WERI-Rb-1 (cell line): ENCODE measurements at regions not wholly inside any gene's neighbourhood (a gene's known extent, or its start where the extent isn't known, plus 50 kb on each side); places are given as distances from the start of the nearest gene placed in this dataset.
"Not testable (repeated sequence)": the region's sequence is repeated elsewhere in the genome, so short reads cannot be mapped to it uniquely, and the experiment has no call there.

Experiments
- DNase-seq: peaks from one replicate; pipeline ENCODE4 v3.0.0-alpha.2; 2020
- H3K27ac ChIP-seq: fragments of 250-450 bp; sonication (Bioruptor Pico); 2 replicates; pipeline ENCODE4 v1.5.1; 2020; ENCODE audit warnings: mild to moderate bottlenecking, moderate library complexity
- H3K27me3 ChIP-seq: fragments of 250-450 bp; sonication (Bioruptor Pico); 2 replicates; pipeline ENCODE4 v1.5.1; 2021; ENCODE audit warnings: mild to moderate bottlenecking, low read depth, moderate library complexity; ENCODE audit not compliant: insufficient read depth, severe bottlenecking
- H3K36me3 ChIP-seq: fragments of 250-450 bp; sonication (Bioruptor Pico); 2 replicates; pipeline ENCODE4 v1.5.1; 2020; ENCODE audit warnings: mild to moderate bottlenecking, moderate library complexity
- H3K4me3 ChIP-seq: 2 replicates; pipeline ENCODE4 v1.5.1; 2011; ENCODE audit warnings: low read depth, mild to moderate bottlenecking, control low read depth, low read length
- H3K9me3 ChIP-seq: fragments of 250-450 bp; sonication (Bioruptor Pico); 2 replicates; pipeline ENCODE4 v1.5.1; 2021; ENCODE audit warnings: mild to moderate bottlenecking, moderate library complexity; ENCODE audit not compliant: severe bottlenecking
- TF ChIP-seq, protein P1 (sequence below): IDR thresholded peaks from 2 replicates; pipeline ENCODE4 v1.5.1; 2011; ENCODE audit warnings: low read depth, mild to moderate bottlenecking, control low read depth, inconsistent platforms, low read length

- no peaks in the 10 kb centered on the region for H3K36me3 ChIP-seq
- no peak for DNase-seq
- H3K9me3 ChIP-seq: peaks cover 3% of the 10 kb centered on the region
- no peak overlapping the region for H3K4me3 ChIP-seq
- no peak overlapping the region for H3K27ac ChIP-seq
- TF ChIP-seq, protein P1, sequence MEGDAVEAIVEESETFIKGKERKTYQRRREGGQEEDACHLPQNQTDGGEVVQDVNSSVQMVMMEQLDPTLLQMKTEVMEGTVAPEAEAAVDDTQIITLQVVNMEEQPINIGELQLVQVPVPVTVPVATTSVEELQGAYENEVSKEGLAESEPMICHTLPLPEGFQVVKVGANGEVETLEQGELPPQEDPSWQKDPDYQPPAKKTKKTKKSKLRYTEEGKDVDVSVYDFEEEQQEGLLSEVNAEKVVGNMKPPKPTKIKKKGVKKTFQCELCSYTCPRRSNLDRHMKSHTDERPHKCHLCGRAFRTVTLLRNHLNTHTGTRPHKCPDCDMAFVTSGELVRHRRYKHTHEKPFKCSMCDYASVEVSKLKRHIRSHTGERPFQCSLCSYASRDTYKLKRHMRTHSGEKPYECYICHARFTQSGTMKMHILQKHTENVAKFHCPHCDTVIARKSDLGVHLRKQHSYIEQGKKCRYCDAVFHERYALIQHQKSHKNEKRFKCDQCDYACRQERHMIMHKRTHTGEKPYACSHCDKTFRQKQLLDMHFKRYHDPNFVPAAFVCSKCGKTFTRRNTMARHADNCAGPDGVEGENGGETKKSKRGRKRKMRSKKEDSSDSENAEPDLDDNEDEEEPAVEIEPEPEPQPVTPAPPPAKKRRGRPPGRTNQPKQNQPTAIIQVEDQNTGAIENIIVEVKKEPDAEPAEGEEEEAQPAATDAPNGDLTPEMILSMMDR: no peak
- H3K27me3 ChIP-seq: no peaks in the 10 kb centered on the region
Measured at GRCh38 chr2:7646661-7647060, 729.4 kb downstream of the RNF144A start.

GRCh38 chr2:7648221-7648795 lies 731.1 kb downstream of the RNF144A start:
- no peaks in the 10 kb centered on the region for H3K36me3 ChIP-seq
- H3K9me3 ChIP-seq: no peaks in the 10 kb centered on the region
- no peak overlapping the region for H3K27ac ChIP-seq
- TF ChIP-seq, protein P1: no peak
- no peak for DNase-seq
- H3K27me3 ChIP-seq: no peaks in the 10 kb centered on the region
- no peak overlapping the region for H3K4me3 ChIP-seq

GRCh38 chr2:7649461-7650228 lies 732.4 kb downstream of the RNF144A start:
- no peaks in the 10 kb centered on the region for H3K9me3 ChIP-seq
- no peak for DNase-seq
- H3K36me3 ChIP-seq: no peaks in the 10 kb centered on the region
- TF ChIP-seq, protein P1: no peak
- H3K4me3 ChIP-seq: no peak overlapping the region
- no peak overlapping the region for H3K27ac ChIP-seq
- no peaks in the 10 kb centered on the region for H3K27me3 ChIP-seq

GRCh38 chr2:7653617-7654016 lies 736.4 kb downstream of the RNF144A start:
- no peak overlapping the region for H3K4me3 ChIP-seq
- no peak overlapping the region for H3K27ac ChIP-seq
- DNase-seq: no peak
- H3K36me3 ChIP-seq: no peaks in the 10 kb centered on the region
- no peaks in the 10 kb centered on the region for H3K27me3 ChIP-seq
- TF ChIP-seq, protein P1: no peak
- H3K9me3 ChIP-seq: no peaks in the 10 kb centered on the region

DNA sequence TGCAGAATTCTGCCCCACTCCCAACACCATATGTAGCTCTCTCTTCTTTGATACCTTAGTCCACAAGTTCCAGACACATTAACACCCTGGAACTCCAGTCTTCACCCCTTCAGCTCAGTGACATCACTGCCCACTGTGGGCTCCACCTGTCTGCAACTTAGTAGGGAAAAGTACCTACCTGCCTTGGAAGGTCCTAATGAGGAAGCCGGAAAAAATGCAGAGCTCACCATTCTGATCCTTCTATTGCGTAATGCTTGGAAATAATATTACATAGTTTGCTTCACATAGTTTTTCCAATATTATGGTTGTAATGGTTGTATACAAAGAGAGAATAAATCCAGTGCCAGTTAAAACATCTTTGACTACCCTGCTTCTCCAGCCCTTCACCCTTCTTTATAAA lies 738.4 kb downstream of the RNF144A start:
- Histone ChIP-seq H3K36me3 (no peaks in the 10 kb centered on the region), H3K4me3 (no peak overlapping the region), H3K27ac (no peak overlapping the region), H3K27me3 (no peaks in the 10 kb centered on the region), H3K9me3 (peaks cover 8% of the 10 kb centered on the region)
- no peak for DNase-seq
- TF ChIP-seq, protein P1: no peak

GRCh38 chr2:7657526-7657925 lies 740.3 kb downstream of the RNF144A start:
- H3K36me3 ChIP-seq, H3K9me3 ChIP-seq, DNase-seq, H3K27ac ChIP-seq, H3K4me3 ChIP-seq, H3K27me3 ChIP-seq: not testable (repeated sequence)
